AG10803 (cell line): ENCODE measurements at regions not wholly inside any gene's neighbourhood (a gene's known extent, or its start where the extent isn't known, plus 50 kb on each side); places are given as distances from the start of the nearest gene placed in this dataset.

ENCODE experiments used
- DNase-seq: peaks from one replicate; pipeline ENCODE4 v3.0.0; 2010; ENCODE audit warnings: low read depth
- H3K4me3 ChIP-seq: 2 replicates; pipeline ENCODE4 v1.5.1; 2011; ENCODE audit warnings: mild to moderate bottlenecking, low read length, control low read depth
- TF ChIP-seq, protein P1 (sequence below): conservative IDR thresholded peaks from 2 replicates; pipeline ENCODE4 v1.5.1; 2011; ENCODE audit warnings: mild to moderate bottlenecking, low read length, control low read depth, inconsistent platforms

DNA sequence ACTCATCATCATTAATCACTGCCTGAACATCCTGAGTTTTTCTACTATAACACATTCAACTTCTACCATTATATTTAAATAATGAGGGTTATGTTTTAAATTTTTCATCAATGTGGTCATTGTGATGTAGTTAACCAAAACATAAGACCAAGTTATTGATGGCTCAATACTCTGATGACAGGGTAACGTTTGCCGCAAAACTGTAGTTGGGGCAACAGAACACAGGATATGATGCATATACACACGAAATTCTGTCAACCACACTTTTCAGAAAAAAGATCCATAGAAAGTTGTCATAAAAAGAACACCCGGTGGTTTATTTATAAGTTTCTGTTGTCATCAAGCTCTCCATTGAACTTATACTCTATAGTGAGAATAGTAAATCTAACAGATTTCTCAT is 121.7 kb upstream of the COL11A1 start:
- TF ChIP-seq, protein P1, sequence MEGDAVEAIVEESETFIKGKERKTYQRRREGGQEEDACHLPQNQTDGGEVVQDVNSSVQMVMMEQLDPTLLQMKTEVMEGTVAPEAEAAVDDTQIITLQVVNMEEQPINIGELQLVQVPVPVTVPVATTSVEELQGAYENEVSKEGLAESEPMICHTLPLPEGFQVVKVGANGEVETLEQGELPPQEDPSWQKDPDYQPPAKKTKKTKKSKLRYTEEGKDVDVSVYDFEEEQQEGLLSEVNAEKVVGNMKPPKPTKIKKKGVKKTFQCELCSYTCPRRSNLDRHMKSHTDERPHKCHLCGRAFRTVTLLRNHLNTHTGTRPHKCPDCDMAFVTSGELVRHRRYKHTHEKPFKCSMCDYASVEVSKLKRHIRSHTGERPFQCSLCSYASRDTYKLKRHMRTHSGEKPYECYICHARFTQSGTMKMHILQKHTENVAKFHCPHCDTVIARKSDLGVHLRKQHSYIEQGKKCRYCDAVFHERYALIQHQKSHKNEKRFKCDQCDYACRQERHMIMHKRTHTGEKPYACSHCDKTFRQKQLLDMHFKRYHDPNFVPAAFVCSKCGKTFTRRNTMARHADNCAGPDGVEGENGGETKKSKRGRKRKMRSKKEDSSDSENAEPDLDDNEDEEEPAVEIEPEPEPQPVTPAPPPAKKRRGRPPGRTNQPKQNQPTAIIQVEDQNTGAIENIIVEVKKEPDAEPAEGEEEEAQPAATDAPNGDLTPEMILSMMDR: no peak
- DNase-seq: no peak
- H3K4me3 ChIP-seq: no peak overlapping the region

DNA sequence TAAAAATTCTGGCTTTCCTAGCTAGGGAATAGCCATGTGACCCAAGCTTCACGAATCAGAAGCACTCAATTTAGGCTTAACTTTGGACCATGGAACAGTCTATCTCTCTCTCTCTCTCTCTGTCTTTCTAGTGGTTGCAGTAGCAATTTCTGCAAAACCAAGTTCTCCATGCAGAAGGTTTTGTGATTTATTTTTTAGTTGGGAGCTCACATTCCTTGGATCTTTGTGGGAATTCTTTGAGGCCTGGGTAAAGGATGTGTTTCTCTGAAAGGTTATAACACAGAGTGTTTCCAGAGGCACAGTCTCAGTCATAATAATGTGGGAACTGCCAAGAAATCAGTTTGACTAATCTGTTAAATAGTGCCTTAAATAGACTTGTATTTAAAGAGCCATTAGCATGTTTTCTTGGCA is 112.3 kb upstream of the COL11A1 start:
- TF ChIP-seq, protein P1: no peak
- no peak overlapping the region for H3K4me3 ChIP-seq
- peak; percentile 90 for DNase-seq

DNA sequence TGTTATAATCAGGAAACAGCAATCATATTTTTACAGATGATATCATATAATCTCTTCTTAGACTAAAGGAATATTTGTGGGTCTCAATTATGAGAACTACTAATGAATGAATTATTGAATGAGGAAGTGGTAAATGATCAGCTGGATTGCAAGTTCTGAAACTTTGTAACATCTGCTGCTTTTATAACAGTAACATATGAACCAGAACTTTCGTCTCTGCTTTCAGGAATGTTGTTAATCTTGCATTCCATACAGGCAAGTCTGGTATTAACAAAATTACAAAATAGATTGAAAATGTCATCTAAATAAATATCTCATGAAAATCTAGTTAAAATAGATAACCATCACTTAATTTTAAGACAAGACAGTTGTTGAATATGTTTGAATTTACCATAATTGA is 110.5 kb upstream of the COL11A1 start:
- peak; percentile 65 for DNase-seq
- TF ChIP-seq, protein P1: no peak
- H3K4me3 ChIP-seq: no peak overlapping the region

DNA sequence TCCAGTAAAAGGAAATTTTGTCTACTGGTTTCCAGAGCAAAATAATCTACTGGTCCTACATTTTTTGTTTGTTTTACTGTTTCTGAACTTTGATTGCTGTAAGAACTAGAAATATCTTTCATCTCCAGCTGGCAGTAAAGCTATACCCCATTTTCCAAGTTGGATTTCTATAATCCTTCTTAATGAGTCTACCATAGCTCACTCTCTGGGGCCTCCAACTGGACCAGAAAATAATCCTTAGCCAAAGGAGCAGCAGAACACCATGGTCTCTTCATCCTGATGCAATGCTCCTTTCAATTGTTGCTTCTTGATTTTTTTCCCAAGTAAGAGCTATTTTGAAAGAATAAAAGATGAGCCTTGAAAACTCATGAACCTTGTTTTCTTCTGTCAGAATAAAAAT is 110.0 kb upstream of the COL11A1 start:
- no peak for DNase-seq
- no peak overlapping the region for H3K4me3 ChIP-seq
- TF ChIP-seq, protein P1: no peak

DNA sequence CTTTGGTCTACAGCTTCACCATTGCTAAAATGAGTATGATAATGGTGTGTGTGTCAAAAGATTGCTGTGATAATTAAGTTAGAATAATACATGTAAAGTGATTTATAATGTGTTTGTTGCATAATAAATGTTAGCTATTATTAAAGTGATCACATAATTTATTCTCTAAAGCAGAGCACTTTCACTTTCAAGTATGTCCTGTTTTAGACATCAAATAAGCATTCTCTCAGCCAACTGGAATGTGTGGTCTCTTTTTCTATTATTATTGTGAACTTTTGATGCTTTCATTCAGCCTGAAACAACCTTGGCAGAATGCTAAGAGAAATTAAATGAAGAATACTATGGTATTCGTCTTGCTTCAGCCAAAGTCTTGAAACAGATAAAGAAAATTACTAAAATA is 102.8 kb upstream of the COL11A1 start:
- TF ChIP-seq, protein P1: no peak
- peak; percentile 17 for DNase-seq
- no peak overlapping the region for H3K4me3 ChIP-seq

GRCh38 chr1:103208844-103209243 is 100.5 kb upstream of the COL11A1 start:
- TF ChIP-seq, protein P1: no peak
- no peak for DNase-seq
- no peak overlapping the region for H3K4me3 ChIP-seq

GRCh38 chr1:103199001-103199400 is 90.7 kb upstream of the COL11A1 start:
- TF ChIP-seq, protein P1: no peak
- H3K4me3 ChIP-seq: no peak overlapping the region
- no peak for DNase-seq
